ENCODE measurements at regions not wholly inside any gene's neighbourhood (a gene's known extent, or its start where the extent isn't known, plus 50 kb on each side); places are given as distances from the start of the nearest gene placed in this dataset.

GRCh38 chr11:108994887-108995286 is 330.0 kb downstream of the DDX10 start:
- Histone ChIP-seq H3K4me1 (no peaks in the 10 kb centered on the region), H3K27ac (no peak overlapping the region), H3K27me3 (no peaks in the 10 kb centered on the region), H3K4me3 (no peak overlapping the region), H3K36me3 (no peaks in the 10 kb centered on the region), H3K9me3 (peaks cover 0 to 5% of the 10 kb centered on the region in 2 donors)
- no peak for DNase-seq (ENCODE audit: low spot score in 2 of 2)
- intact Hi-C loops (cut with DNase I): no loop called here
- no peak for TF ChIP-seq CTCF (IDR thresholded peaks at IDR 0.05)

- Histone ChIP-seq H3K27me3 (no peaks in the 10 kb centered on the region), H3K4me1 (no peaks in the 10 kb centered on the region), H3K27ac (no peak overlapping the region), H3K9me3 (peaks cover 0 to 5% of the 10 kb centered on the region in 2 donors), H3K36me3 (no peaks in the 10 kb centered on the region), H3K4me3 (no peak overlapping the region)
- intact Hi-C loops (cut with DNase I): no loop called here
- no peak for TF ChIP-seq CTCF (IDR thresholded peaks at IDR 0.05)
- DNase-seq (ENCODE audit: low spot score in 2 of 2): no peak
These were observed 333.0 kb downstream of the DDX10 start for GRCh38 chr11:108997826-108998225.

DNA sequence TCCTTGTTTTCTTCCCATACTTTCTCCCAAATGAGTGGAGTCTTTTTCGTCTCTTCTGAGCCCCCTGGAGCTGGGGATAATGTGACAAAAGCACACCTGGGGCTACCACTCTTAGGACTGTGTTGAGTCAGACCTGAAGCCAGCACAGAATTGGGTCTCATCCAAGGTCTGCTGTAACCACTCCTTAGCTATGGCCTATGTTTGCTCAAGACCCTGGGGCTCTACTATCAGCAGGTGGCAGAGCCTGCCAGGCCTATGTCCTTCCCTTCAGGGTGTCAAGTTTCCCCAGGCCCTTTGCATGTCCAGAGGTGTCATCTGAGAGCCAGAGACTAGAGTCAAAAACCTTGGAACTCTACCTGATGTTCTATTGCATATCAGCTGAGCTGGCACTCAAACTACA is 335.7 kb downstream of the DDX10 start:
- H3K27ac ChIP-seq: no peak overlapping the region
- H3K27me3 ChIP-seq: no peaks in the 10 kb centered on the region
- intact Hi-C loops (cut with DNase I): no loop called here
- peaks cover 0 to 5% of the 10 kb centered on the region in 2 donors for H3K9me3 ChIP-seq
- H3K36me3 ChIP-seq: no peaks in the 10 kb centered on the region
- TF ChIP-seq CTCF (IDR thresholded peaks at IDR 0.05): no peak
- H3K4me1 ChIP-seq: no peaks in the 10 kb centered on the region
- H3K4me3 ChIP-seq: no peak overlapping the region
- no peak for DNase-seq (ENCODE audit: low spot score in 2 of 2)

- Histone ChIP-seq H3K4me1 (no peaks in the 10 kb centered on the region), H3K9me3 (peaks cover 0 to under 1% of the 10 kb centered on the region in 2 donors), H3K36me3 (no peaks in the 10 kb centered on the region), H3K4me3 (no peak overlapping the region), H3K27ac (no peak overlapping the region), H3K27me3 (no peaks in the 10 kb centered on the region)
- intact Hi-C loops (cut with DNase I): no loop called here
- DNase-seq (ENCODE audit: low spot score in 2 of 2): no peak
- no peak for TF ChIP-seq CTCF (IDR thresholded peaks at IDR 0.05)
These were observed 336.7 kb downstream of the DDX10 start for GRCh38 chr11:109001585-109001984.

GRCh38 chr11:109012991-109013390 is 348.1 kb downstream of the DDX10 start:
- no peak for TF ChIP-seq CTCF (IDR thresholded peaks at IDR 0.05)
- Histone ChIP-seq H3K4me1 (no peaks in the 10 kb centered on the region), H3K36me3 (no peaks in the 10 kb centered on the region), H3K27ac (no peak overlapping the region), H3K27me3 (no peaks in the 10 kb centered on the region), H3K4me3 (no peak overlapping the region), H3K9me3 (no peaks in the 10 kb centered on the region)
- intact Hi-C loops (cut with DNase I): no loop called here
- DNase-seq (ENCODE audit: low spot score in 2 of 2): no peak

- H3K9me3 ChIP-seq: no peaks in the 10 kb centered on the region
- no peaks in the 10 kb centered on the region for H3K4me1 ChIP-seq
- no peaks in the 10 kb centered on the region for H3K36me3 ChIP-seq
- DNase-seq (ENCODE audit: low spot score in 2 of 2): no peak
- intact Hi-C loops (cut with DNase I): no loop called here
- H3K27ac ChIP-seq: no peak overlapping the region
- no peaks in the 10 kb centered on the region for H3K27me3 ChIP-seq
- H3K4me3 ChIP-seq: no peak overlapping the region
- no peak for TF ChIP-seq CTCF (IDR thresholded peaks at IDR 0.05)
These were observed 350.4 kb downstream of the DDX10 start for GRCh38 chr11:109015283-109015682.
